ENCODE measurements at regions not wholly inside any gene's neighbourhood (a gene's known extent, or its start where the extent isn't known, plus 50 kb on each side); places are given as distances from the start of the nearest gene placed in this dataset.

GRCh38 chr14:53295372-53295771 lies 142.2 kb upstream of the DDHD1 start:
- H3K36me3 ChIP-seq = no peaks in the 10 kb centered on the region
- TF ChIP-seq CTCF (IDR thresholded peaks at IDR 0.05) = no peak
- no peak for TF ChIP-seq POLR2A (IDR thresholded peaks at IDR 0.05)
- TF ChIP-seq EP300 (IDR thresholded peaks at IDR 0.05) = no peak
- H3K4me1 ChIP-seq = peaks cover 0 to 7% (median 0%) of the 10 kb centered on the region in 4 donors
- H3K27ac ChIP-seq = no peak overlapping the region
- no peak for DNase-seq (ENCODE audit: low spot score in 2 of 2)
- no peak overlapping the region for H3K4me3 ChIP-seq
- H3K27me3 ChIP-seq = no peaks in the 10 kb centered on the region
- no peaks in the 10 kb centered on the region for H3K9me3 ChIP-seq
- WGBS, 2 donors = 70% methylated on average over 4 of the region's 4 CpGs

DNA sequence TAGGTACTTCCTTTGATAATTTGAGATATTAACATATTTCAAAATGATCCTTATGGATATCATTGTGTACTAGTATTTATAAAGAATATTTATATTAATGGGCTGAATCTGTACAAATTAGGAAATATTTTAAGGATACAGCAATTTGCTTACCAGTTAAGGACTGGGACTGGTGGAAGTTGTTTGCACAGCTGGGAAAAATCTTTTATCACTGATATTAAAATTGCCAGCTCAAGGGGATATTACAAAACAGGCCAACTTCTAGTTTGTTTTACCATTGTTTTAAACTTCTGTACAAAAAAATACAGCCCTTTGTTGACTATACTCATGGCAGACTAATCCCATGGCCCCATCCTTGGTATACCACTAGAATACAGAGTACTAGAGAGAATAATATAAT lies 133.2 kb upstream of the DDHD1 start:
- Histone ChIP-seq H3K4me3 (no peak overlapping the region), H3K27me3 (no peaks in the 10 kb centered on the region), H3K27ac (no peak overlapping the region), H3K4me1 (no peaks in the 10 kb centered on the region), H3K36me3 (no peaks in the 10 kb centered on the region), H3K9me3 (peaks cover 0 to 12% (median 0%) of the 10 kb centered on the region in 4 donors)
- DNase-seq (ENCODE audit: low spot score in 2 of 2) = no peak
- TF ChIP-seq CTCF (IDR thresholded peaks at IDR 0.05) (no peak), EP300 (IDR thresholded peaks at IDR 0.05) (no peak), POLR2A (IDR thresholded peaks at IDR 0.05) (no peak)

DNA sequence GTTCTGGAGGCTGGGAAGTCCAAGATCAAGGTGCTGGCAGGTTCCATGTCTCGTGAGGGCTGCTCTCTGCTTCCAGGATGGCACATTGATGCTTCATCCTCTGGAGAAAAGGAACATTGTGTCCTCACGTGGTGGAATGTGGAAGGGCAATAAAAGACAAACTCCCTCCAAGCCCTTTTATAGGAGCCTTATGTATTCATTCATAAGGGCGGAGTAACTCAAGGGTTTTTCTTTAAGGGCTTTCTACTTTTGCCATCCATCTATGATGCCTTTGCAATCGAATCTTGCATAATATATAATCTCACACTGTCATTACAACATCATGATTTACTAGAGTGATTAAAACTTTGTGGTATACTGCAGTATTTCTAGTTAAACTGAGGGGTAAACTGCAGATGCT lies 132.7 kb upstream of the DDHD1 start:
- Histone ChIP-seq H3K4me3 (no peak overlapping the region), H3K4me1 (no peaks in the 10 kb centered on the region), H3K9me3 (peaks cover 0 to 17% (median 0%) of the 10 kb centered on the region in 4 donors), H3K27ac (no peak overlapping the region), H3K36me3 (no peaks in the 10 kb centered on the region), H3K27me3 (no peaks in the 10 kb centered on the region)
- WGBS, 2 donors = 72 to 73% methylated on average over 4 of the region's 4 CpGs
- DNase-seq (ENCODE audit: low spot score in 2 of 2) = no peak
- no peak for TF ChIP-seq POLR2A (IDR thresholded peaks at IDR 0.05)

DNA sequence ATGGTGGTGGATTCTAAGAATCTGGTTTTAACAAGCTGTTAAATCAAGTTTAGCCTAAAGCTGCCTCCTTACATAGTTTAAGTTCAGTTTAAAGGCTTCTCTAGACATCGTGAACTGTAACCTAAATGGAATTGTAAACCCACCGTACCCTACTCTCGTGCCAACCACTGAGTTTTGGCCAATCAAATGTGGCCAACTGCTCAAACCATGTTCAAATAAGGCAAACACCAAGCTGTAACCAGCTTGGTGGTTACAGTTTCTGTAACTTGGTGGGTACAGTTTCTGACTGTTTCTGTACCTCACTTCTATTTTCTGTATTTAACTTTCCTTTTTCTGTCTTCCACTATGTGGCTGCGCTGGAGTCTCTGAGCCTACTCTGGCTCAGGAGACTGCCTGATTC lies 131.9 kb upstream of the DDHD1 start:
- Histone ChIP-seq H3K27ac (no peak overlapping the region), H3K36me3 (no peaks in the 10 kb centered on the region), H3K9me3 (peaks cover 0 to 24% (median 0%) of the 10 kb centered on the region in 4 donors), H3K27me3 (no peaks in the 10 kb centered on the region), H3K4me3 (no peak overlapping the region), H3K4me1 (no peaks in the 10 kb centered on the region)
- no peak for TF ChIP-seq CTCF (IDR thresholded peaks at IDR 0.05)
- no peak for TF ChIP-seq EP300 (IDR thresholded peaks at IDR 0.05)
- no peak for TF ChIP-seq POLR2A (IDR thresholded peaks at IDR 0.05)
- DNase-seq (ENCODE audit: low spot score in 2 of 2) = no peak
- WGBS, 2 donors = 94 to 95% methylated on average over 4 of the region's 4 CpGs

- H3K27ac ChIP-seq = no peak overlapping the region
- TF ChIP-seq EP300 (IDR thresholded peaks at IDR 0.05) = no peak
- no peak for TF ChIP-seq CTCF (IDR thresholded peaks at IDR 0.05)
- no peak for TF ChIP-seq POLR2A (IDR thresholded peaks at IDR 0.05)
- H3K4me3 ChIP-seq = no peak overlapping the region
- no peaks in the 10 kb centered on the region for H3K27me3 ChIP-seq
- no peaks in the 10 kb centered on the region for H3K36me3 ChIP-seq
- no peaks in the 10 kb centered on the region for H3K4me1 ChIP-seq
- peaks cover 0 to 26% (median 0%) of the 10 kb centered on the region in 4 donors for H3K9me3 ChIP-seq
- 72 to 76% methylated on average over 12 of the region's 12 CpGs for WGBS, 2 donors
- DNase-seq (ENCODE audit: low spot score in 2 of 2) = no peak
Measured at GRCh38 chr14:53278602-53279506, 125.7 kb upstream of the DDHD1 start.
